ENCODE measurements at regions not wholly inside any gene's neighbourhood (a gene's known extent, or its start where the extent isn't known, plus 50 kb on each side); places are given as distances from the start of the nearest gene placed in this dataset.
"Not testable (repeated sequence)": the region's sequence is repeated elsewhere in the genome, so short reads cannot be mapped to it uniquely, and the experiment has no call there.

DNA sequence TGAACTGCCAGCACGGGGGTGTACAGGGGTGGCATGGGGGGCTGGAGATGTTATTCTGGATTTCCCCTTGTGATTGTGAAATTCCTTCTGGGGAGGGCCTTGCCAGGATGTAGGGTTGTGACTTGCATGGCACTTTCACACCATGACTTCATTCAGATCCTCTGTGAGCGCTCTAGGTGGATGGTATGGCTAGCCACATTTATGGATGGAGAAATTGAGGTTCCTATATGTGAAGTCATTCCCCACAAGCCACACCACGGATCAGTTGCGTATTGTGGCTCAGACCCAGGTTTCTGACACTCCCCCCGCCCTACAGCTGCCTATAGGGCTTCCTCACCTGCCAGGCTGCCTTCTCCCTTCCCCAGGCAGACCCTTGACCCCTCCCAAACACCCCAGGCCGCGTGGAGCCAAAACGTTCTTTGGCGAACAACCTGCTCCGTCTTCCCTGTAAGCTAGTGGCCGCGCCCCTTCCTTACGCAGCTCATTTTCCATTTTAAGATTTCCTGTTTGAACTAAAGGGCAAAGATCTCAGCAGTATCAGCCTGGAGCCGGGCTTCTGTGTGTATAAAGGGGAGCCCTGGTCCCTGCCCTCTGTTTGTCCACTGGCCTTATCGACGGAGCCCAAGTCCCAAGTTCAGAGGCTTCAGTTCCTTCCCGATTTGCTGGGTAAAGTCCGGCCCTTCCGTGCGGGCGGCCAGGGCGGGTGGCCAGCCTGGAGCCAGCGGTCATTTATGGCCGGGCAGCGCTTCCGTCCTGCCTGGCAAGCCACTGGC lies 97.8 kb upstream of the KLF4 start:
- H3K36me3 Mint-ChIP-seq (ENCODE audit: low read depth): no peaks in the 10 kb centered on the region
- no peak overlapping the region for H3K27ac Mint-ChIP-seq
- no peak overlapping the region for H3K4me3 Mint-ChIP-seq
- no peaks in the 10 kb centered on the region for H3K4me1 Mint-ChIP-seq
- H3K27me3 Mint-ChIP-seq: peaks cover 5% of the 10 kb centered on the region
- H3K9me3 Mint-ChIP-seq: no peaks in the 10 kb centered on the region
- no peak for ATAC-seq (replicated peaks)

DNA sequence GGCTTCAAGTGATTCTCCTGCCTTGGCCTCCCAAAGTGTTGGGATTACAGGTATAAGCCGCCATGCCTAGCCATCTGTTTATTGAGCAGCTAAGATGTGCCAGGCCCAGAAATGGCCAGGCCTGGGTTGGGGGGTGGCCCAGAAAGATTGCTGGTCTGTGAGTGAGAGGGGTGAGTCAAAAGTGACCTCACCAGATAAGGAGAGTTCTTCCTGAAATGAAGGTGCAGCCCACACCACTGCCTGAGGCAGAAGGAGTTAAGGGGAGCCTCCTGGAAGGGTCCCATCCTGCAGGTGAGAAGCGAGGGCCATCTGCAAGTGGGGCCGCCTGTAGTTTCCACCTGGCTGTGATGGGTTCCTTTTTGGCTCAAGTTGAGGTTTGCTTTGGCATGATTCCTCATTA lies 96.9 kb upstream of the KLF4 start:
- Mint-ChIP-seq H3K36me3 (ENCODE audit: low read depth) (no peaks in the 10 kb centered on the region), H3K27me3 (peaks cover 5% of the 10 kb centered on the region), H3K27ac (no peak overlapping the region), H3K4me3 (no peak overlapping the region), H3K9me3 (no peaks in the 10 kb centered on the region), H3K4me1 (no peaks in the 10 kb centered on the region)
- no peak for ATAC-seq (replicated peaks)

GRCh38 chr9:107585465-107585864 lies 95.9 kb upstream of the KLF4 start:
- no peaks in the 10 kb centered on the region for H3K36me3 Mint-ChIP-seq (ENCODE audit: low read depth)
- no peaks in the 10 kb centered on the region for H3K9me3 Mint-ChIP-seq
- ATAC-seq (replicated peaks): no peak
- H3K27me3 Mint-ChIP-seq: peaks cover 5% of the 10 kb centered on the region
- H3K4me1 Mint-ChIP-seq: no peaks in the 10 kb centered on the region
- no peak overlapping the region for H3K27ac Mint-ChIP-seq
- H3K4me3 Mint-ChIP-seq: no peak overlapping the region

DNA sequence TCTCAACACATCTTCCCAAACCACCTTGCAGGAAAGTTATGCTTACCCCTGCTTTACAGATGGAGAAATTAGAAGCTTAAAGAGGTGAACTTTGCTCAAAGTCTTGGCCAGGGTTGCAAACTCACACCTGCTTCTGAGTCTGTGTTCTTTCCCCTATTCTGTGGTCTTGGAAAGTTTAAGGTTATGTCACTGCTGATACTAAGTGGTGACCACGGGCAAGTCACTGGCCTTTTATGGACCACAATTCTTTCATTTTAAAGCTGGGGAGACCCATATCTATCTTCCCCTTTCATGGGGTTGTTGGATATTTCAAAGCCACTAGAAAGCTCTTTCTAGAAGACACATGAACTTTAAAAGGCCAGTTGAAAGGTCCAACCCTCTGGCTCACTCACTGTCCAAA lies 95.4 kb upstream of the KLF4 start:
- peaks cover 5% of the 10 kb centered on the region for H3K27me3 Mint-ChIP-seq
- H3K4me3 Mint-ChIP-seq: no peak overlapping the region
- ATAC-seq (replicated peaks): no peak
- H3K36me3 Mint-ChIP-seq (ENCODE audit: low read depth): no peaks in the 10 kb centered on the region
- no peaks in the 10 kb centered on the region for H3K9me3 Mint-ChIP-seq
- no peak overlapping the region for H3K27ac Mint-ChIP-seq
- H3K4me1 Mint-ChIP-seq: no peaks in the 10 kb centered on the region

GRCh38 chr9:107584186-107584585 lies 94.6 kb upstream of the KLF4 start:
- ATAC-seq (replicated peaks): no peak
- Mint-ChIP-seq H3K27ac (no peak overlapping the region), H3K27me3 (peaks cover 5% of the 10 kb centered on the region), H3K4me1 (no peaks in the 10 kb centered on the region), H3K36me3 (ENCODE audit: low read depth) (no peaks in the 10 kb centered on the region), H3K9me3 (no peaks in the 10 kb centered on the region), H3K4me3 (no peak overlapping the region)

DNA sequence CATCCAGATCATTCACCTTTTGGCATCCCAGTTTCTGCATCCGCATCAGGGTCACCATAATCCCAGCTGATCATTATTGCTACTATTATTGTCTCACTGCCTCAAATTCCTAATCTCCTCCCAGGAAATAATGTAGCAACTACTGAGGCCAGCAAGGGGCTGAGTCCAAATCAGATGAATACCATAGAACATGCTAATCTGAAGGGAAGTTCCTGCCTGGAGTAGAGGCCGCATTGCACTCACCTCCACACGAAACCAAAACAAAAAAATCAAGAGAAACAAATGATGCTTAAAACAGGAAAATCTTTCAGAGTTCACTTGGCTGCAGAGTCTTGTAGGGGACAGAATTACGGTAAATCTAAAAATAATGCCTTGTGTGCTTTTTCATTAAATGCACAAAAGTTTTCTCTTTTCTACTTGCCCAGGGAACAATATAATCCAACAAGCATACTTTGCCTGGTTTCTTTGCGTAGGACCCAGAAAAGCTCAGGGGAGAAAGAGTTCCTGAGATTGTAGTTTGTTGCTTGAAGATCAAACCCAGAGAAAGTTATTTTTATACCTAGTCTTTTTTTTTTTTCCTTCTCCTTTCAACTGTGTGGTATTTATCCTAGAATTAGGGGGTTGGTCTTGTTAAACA lies 87.7 kb upstream of the KLF4 start:
- H3K9me3 Mint-ChIP-seq: no peaks in the 10 kb centered on the region

GRCh38 chr9:107571148-107571547 lies 81.6 kb upstream of the KLF4 start:
- Mint-ChIP-seq H3K4me3 (no peak overlapping the region), H3K36me3 (ENCODE audit: low read depth) (no peaks in the 10 kb centered on the region), H3K27me3 (no peaks in the 10 kb centered on the region), H3K27ac (no peak overlapping the region), H3K9me3 (no peaks in the 10 kb centered on the region), H3K4me1 (no peaks in the 10 kb centered on the region)
- ATAC-seq (replicated peaks): no peak

More for the DNA sequence above, 87.7 kb upstream of the KLF4 start:
- no peaks in the 10 kb centered on the region for H3K4me1 Mint-ChIP-seq
- no peak for ATAC-seq (replicated peaks)
- no peaks in the 10 kb centered on the region for H3K27me3 Mint-ChIP-seq
- H3K27ac Mint-ChIP-seq: no peak overlapping the region
- no peak overlapping the region for H3K4me3 Mint-ChIP-seq
- H3K36me3 Mint-ChIP-seq (ENCODE audit: low read depth): no peaks in the 10 kb centered on the region

DNA sequence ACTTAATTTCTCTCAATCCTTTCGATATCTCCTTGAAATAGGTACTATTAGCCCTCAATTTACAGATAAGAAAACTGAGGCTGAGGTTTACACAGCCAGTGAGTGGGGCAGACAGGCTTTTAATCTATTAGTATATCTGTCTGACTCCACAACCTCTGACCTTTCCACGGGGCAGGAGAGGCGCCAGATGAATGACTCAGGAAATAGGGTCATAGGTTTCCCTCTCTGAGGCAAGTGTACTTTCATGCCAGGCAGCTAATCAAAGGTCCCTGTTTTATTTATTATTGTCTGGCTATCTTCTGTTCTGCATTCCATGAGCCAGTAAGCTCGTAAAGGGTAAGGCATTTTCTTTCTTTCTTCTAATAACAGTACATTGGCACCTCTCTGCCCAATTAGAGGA lies 79.6 kb upstream of the KLF4 start:
- Mint-ChIP-seq H3K27me3 (no peaks in the 10 kb centered on the region), H3K9me3 (no peaks in the 10 kb centered on the region), H3K27ac (no peak overlapping the region), H3K36me3 (ENCODE audit: low read depth) (no peaks in the 10 kb centered on the region), H3K4me3 (no peak overlapping the region), H3K4me1 (no peaks in the 10 kb centered on the region)
- ATAC-seq (replicated peaks): no peak

DNA sequence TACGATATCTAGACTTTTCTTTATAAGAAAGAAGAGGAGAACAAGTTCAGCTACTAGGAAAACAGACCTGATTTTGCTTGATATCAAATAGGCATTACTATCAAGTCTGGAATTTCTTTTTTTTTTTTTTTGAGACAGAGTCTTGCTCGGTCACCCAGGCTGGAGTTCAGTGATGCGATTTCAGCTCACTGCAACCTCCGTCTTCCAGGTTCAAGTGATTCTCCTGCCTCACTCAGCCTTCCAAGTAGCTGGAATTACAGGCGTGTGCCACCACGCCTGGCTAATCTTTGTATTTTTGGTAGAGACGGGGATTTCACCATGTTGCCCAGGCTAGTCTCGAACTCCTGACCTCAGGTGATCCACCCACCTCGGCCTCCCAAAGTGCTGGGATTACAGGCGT lies 78.8 kb upstream of the KLF4 start:
- not testable (repeated sequence) for H3K36me3 Mint-ChIP-seq (ENCODE audit: low read depth); H3K27me3 Mint-ChIP-seq; H3K27ac Mint-ChIP-seq; H3K4me3 Mint-ChIP-seq; H3K9me3 Mint-ChIP-seq; H3K4me1 Mint-ChIP-seq; ATAC-seq (replicated peaks)

GRCh38 chr9:107567462-107567861 lies 77.9 kb upstream of the KLF4 start:
- Mint-ChIP-seq H3K36me3 (ENCODE audit: low read depth) (no peaks in the 10 kb centered on the region), H3K9me3 (no peaks in the 10 kb centered on the region), H3K4me1 (no peaks in the 10 kb centered on the region), H3K27ac (no peak overlapping the region), H3K4me3 (no peak overlapping the region), H3K27me3 (no peaks in the 10 kb centered on the region)
- ATAC-seq (replicated peaks): no peak

DNA sequence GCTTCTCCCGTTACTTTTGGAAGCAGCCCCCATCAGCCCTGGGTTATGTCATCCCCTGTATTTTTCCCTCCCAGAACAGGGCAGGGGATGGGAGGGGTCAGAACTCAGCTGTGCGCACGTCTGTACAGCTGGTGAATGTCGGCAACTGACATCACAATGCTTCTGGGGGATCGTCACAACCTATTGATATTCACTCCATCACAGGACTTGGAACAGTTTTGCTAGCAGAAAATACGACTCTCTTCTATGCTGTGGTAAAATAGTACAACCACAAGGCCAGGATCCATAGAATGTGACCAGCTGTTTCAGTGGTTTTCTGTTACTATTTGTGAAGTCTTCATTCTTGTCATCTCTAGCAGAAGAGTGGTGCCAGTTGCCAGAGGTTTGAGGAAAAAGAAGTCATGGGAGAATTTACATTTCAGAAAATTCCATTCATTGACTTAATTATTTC lies 77.1 kb upstream of the KLF4 start:
- no peaks in the 10 kb centered on the region for H3K9me3 Mint-ChIP-seq
- ATAC-seq (replicated peaks): no peak
- H3K27me3 Mint-ChIP-seq: no peaks in the 10 kb centered on the region
- H3K4me1 Mint-ChIP-seq: no peaks in the 10 kb centered on the region
- no peak overlapping the region for H3K27ac Mint-ChIP-seq
- no peak overlapping the region for H3K4me3 Mint-ChIP-seq
- H3K36me3 Mint-ChIP-seq (ENCODE audit: low read depth): no peaks in the 10 kb centered on the region

GRCh38 chr9:107562798-107563197 lies 73.2 kb upstream of the KLF4 start:
- Mint-ChIP-seq H3K4me3 (no peak overlapping the region), H3K4me1 (no peaks in the 10 kb centered on the region), H3K27me3 (no peaks in the 10 kb centered on the region), H3K36me3 (ENCODE audit: low read depth) (no peaks in the 10 kb centered on the region), H3K9me3 (no peaks in the 10 kb centered on the region), H3K27ac (no peak overlapping the region)
- ATAC-seq (replicated peaks): no peak

GRCh38 chr9:107559494-107560086 lies 70.0 kb upstream of the KLF4 start:
- Mint-ChIP-seq H3K4me1 (no peaks in the 10 kb centered on the region), H3K9me3 (no peaks in the 10 kb centered on the region), H3K4me3 (no peak overlapping the region), H3K36me3 (ENCODE audit: low read depth) (no peaks in the 10 kb centered on the region), H3K27me3 (no peaks in the 10 kb centered on the region), H3K27ac (no peak overlapping the region)
- ATAC-seq (replicated peaks): no peak

DNA sequence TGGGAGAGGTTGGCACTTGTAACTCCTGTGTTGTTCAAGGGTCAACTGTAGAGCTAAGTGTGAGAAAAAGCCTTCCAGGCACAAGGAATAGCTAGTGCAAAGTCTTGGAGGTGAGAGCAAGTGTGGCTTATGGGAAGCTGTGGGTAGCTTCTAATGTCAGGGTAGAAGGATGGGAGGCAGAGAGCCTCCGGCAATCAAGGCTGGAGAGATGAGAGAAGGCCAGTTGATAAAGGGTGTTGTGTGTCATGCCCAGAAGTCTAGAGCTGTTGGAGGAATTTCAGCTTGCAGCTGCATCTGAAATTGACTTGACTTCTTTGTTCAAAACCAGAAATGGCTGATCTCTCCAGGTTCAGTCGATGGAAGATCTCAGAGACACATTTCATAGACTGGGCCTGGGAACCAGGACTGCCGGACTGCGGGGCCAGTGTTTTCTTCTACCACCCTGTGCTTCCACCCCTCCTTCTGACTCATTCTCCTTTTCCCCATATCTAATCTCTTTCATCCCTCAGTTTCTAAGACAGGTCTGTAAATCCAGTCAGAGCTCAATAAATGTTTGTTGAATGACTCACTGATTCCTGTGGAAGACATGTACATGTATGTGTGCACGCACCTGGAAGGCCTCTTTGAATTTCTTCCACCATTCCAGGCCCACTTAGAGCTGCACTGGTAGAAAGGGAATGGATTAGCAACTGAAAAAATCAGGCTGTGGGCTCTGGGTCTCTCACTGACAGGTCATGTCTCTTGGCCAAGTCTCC lies 67.8 kb upstream of the KLF4 start:
- H3K4me1 Mint-ChIP-seq: no peaks in the 10 kb centered on the region
- no peak overlapping the region for H3K4me3 Mint-ChIP-seq
- no peak for ATAC-seq (replicated peaks)
- H3K27ac Mint-ChIP-seq: no peak overlapping the region
- H3K36me3 Mint-ChIP-seq (ENCODE audit: low read depth): no peaks in the 10 kb centered on the region
- no peaks in the 10 kb centered on the region for H3K9me3 Mint-ChIP-seq
- no peaks in the 10 kb centered on the region for H3K27me3 Mint-ChIP-seq

DNA sequence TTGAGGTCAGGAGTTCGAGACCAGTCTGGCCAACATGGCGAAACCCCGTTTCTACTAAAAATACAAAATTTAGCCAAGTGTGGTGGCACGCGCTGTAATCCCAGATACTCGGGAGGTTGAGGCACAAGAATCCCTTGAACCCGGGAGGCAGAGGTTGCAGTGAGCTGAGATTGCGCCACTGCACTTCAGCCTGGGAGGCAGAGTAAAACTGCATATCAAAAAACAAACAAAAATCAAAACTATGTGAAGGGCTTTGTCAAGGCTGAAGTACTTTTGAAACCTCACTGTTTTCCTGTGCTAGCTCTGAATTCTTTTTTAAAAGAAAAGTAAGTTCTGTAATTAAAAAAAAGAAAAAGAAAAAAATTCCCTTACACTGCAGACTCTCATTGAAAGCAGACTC lies 65.1 kb upstream of the KLF4 start:
- ATAC-seq (replicated peaks): no peak
- H3K9me3 Mint-ChIP-seq: no peaks in the 10 kb centered on the region
- H3K36me3 Mint-ChIP-seq (ENCODE audit: low read depth): no peaks in the 10 kb centered on the region
- no peaks in the 10 kb centered on the region for H3K27me3 Mint-ChIP-seq
- no peak overlapping the region for H3K27ac Mint-ChIP-seq
- no peak overlapping the region for H3K4me3 Mint-ChIP-seq
- H3K4me1 Mint-ChIP-seq: no peaks in the 10 kb centered on the region
